Activated T-cell treated with anti-CD3 and anti-CD28 coated beads, Interleukin-2, amount 50 U/mL, for 48 hours (primary cell): ENCODE measurements at regions not wholly inside any gene's neighbourhood (a gene's known extent, or its start where the extent isn't known, plus 50 kb on each side); places are given as distances from the start of the nearest gene placed in this dataset.
"Not testable (repeated sequence)": the region's sequence is repeated elsewhere in the genome, so short reads cannot be mapped to it uniquely, and the experiment has no call there.

Experiments used
- DNase-seq, 2 experiments: peaks; one replicate each; pipeline ENCODE4 v3.0.0-alpha.2; 2020

DNA sequence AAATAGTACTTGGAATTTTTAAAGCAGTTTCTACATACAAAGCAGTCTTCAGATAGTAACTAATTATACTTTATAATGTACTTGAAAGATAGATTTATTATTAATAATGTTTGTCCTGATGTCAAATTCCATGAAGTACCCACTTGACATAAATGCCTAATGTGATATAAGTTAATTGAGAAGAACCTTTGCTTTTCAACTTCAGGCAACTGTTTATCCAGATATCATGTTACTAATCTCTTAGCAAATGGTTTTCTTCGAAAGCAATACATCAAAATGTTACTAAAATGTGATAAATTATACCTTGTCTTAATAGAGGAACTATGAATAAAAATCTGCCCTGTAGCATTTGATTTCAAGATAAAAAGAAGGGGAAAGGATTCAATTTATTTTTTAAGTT is 146.8 kb upstream of the FBXL17 start:
- DNase-seq: no peak

GRCh38 chr5:108524564-108524963 is 142.7 kb upstream of the FBXL17 start:
- DNase-seq: no peak

DNA sequence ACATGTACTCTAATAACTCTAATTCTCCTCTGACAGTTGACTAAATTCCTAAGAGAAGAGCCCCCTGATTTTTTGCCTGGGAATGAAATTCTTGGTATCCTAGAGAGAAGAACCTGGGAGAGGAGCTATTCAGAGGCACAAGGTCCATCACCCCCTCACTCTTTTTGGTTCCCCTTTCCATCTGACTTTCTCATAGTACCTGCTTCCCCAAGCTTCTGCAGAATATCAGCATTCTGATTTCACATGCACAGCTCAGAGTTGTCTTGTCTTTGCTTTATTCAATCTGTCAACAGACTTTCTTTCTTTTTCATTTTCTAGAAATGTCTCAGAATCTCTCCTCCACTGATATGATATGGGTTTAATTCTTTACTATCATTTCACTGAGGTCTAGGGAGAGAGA is 141.5 kb upstream of the FBXL17 start:
- DNase-seq: no peak

- no peak for DNase-seq
These were observed 140.1 kb upstream of the FBXL17 start for GRCh38 chr5:108521841-108522506.

- DNase-seq: no peak
These were observed 139.3 kb upstream of the FBXL17 start for GRCh38 chr5:108521011-108521700.

DNA sequence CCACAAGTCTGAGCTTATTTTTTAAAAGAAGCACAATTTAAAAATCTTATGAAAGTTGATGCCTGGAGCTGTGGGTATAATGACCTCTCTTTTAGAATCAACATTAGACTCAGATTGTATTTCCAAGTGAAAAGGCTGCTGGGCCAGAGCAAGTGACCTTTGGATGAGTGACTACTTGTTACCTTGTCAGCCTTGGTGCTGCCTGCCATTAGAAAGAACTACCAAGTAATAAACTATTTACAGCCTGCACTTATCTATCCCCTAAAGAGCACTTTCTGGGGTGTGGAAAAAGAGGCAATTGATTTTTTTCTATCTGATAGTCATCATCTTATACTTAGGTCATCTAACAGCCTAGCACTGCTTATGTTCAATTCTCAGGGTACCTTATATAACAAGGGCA is 134.9 kb upstream of the FBXL17 start:
- DNase-seq: no peak

DNA sequence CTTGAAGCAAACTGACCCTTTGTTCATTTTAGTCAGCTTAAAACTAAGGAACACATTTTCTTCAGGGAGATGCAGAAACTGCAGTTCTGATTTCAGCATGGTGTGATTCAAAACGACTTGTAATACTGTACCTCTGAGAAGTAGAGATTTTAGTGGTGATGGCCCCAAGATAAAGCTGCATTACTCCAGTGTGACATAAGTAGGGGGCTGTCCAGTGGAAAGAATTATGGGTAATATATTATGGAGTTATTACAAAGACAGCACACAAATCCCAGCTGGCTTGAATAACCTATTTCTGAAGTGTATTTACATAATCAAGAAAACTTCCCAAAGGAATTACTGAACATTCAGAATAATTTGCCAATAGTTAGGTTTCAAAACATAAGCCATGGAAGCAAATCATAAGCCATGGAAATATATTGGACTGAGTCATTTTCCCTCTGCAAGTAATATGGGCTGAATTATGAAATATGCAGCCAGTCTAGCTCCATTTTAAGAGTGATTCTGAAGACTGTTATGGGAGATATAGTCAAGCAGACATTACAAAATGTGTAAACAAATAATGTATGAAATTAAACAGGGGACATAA is 133.7 kb upstream of the FBXL17 start:
- no peak for DNase-seq

- no peak for DNase-seq
These were observed 127.1 kb upstream of the FBXL17 start for GRCh38 chr5:108508979-108509378.

DNA sequence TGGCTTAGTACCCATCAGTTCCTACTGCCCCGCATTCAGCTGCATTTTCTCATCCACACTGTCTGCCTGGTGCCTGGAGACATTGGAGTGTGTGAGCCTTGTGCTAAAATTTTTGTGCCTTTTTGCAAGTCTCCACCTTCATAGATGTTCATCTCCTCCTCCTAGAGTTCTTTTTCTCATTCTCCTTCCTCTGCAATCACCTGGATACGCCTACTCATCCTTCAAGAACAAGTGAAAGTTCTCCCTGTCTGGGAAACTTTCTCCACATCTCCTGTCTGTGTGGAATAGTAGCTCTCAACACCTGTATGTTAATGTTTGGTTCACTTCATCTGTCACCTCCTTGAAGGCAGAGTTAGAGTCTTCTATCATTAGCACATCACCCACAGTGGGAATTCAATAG is 125.7 kb upstream of the FBXL17 start:
- no peak for DNase-seq

- DNase-seq: no peak
These were observed 123.7 kb upstream of the FBXL17 start for GRCh38 chr5:108505608-108506007.

GRCh38 chr5:108504974-108505373 is 123.1 kb upstream of the FBXL17 start:
- DNase-seq: no peak

DNA sequence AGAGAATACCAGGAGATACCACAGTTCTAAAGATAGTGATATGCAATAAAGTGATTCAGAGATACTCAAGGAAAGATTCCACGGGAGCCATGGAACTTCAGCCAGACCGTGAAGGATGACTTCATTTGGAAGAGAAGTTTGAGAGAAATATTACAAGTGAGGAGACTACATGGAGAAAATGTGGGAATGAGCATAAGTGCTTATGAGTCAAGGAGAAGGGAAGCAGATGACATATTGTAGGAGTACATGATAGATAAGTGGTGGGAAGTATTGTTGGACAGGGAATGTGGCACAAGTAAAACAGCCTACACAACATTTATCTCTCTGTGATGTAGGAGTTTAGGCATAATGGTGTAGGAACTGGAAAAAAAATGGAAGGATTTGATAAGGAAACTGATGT is 122.1 kb upstream of the FBXL17 start:
- DNase-seq: no peak

DNA sequence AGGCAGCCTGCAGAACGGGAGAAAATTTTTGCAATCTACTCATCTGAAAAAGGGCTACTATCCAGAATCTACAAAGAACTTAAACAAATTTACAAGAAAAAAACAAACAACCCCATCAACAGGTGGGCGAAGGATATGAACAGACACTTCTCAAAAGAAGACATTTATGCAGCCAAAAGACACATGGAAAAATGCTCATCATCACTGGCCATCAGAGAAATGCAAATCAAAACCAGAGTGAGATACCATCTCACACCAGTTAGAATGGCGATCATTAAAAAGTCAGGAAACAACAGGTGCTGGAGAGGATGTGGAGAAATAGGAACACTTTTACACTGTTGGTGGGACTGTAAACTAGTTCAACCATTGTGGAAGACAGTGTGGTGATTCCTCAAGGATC is 113.7 kb upstream of the FBXL17 start:
- DNase-seq: not testable (repeated sequence)

GRCh38 chr5:108487951-108488350 is 106.1 kb upstream of the FBXL17 start:
- DNase-seq: no peak

GRCh38 chr5:108484035-108484434 is 102.1 kb upstream of the FBXL17 start:
- DNase-seq: no peak

DNA sequence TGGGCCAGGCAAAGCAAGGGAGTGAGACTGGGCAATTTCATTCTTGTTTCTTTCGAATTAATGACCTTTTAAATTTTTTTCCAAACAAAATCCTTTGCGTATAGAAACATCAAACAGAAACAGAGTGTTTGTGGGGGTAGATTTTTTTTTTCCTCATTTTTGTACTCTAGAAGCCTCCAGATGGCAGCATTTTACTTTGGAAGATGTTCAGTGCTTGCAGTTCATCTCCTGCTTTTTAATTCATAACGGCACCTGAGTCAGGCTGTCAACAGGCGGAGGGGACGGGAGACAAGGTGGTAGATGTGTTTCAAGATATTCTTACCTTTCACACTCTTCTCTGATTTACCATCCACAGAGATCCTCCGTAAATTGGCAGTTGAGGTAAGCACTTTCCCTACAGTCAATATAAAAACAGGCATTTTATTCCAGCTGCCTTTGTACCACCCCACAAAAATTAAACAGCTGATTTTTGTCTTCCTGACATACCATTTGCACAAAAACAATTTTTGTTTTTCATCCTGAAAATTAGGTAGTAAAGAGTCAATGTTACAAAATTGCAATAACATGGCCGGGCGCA is 99.5 kb upstream of the FBXL17 start:
- DNase-seq: no peak

DNA sequence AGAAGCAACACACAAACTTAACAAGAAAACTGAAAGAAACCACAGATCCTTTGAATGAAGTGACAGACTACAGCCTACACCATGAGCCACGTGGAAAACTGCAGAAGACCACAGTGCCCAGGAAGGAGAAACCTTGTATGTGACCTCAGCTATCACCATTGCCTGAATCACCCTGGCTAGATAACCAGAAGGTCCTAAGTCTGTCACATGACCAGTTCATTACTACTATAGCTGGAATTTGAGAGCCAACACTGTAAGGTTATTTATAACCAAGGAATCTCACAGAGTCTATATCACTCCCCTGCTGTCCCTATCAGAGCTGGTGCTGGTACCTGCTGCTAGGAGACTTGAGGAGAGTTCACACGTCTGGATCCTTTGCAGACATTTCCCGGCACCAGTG is 90.3 kb upstream of the FBXL17 start:
- DNase-seq: no peak

DNA sequence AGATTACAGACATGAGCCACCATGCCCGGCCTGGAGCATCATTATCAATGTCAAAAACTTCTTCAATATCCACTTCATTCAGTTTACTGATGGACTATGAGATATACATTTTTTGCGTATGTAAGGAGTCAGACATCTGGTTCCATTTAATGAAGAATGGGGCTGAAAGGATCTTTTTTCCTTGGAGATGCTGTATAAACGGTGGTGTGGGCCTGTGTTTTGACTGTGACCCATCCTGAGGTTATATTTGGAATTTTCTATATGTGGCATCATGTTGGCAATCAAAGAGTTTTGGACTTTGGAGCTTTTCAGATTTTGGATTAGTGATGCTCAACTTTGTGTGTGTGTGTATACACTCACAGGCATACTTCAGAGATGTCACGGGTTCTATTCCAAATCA is 85.7 kb upstream of the FBXL17 start:
- DNase-seq: no peak

DNA sequence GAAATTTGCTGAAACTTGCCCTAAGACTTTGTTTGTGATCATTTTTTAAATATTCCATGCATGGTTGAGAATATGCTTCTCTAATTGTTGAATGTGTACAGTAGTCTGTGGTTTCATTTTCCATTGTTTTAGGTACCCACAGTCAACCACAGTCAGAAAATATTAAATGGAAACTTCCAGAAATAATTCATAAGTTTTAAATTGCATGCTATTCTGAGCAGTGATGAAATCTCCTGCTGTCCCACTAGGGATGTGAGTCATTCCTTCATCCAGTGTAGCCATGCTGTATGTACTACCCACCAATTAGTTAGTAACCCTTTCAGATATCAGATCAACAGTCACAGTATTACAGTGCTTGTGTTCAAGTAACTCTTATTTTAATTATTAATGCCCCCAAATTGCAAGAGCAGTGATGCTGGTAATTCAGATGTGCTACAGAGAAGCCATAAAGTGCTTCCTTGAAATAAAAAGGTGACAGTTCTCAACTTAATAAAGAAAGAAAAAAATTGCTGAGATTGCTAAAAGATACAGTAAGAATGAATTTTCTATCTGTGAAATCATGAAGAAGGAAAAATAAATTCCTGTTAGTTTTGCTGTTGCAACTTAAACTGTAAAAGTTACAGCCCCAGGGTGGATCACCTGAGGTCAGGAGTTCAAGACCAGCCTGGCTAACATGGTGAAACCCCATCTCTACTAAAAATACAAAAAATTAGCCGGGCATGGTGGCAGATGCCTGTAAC is 79.9 kb upstream of the FBXL17 start:
- no peak for DNase-seq

GRCh38 chr5:108459769-108460168 is 77.9 kb upstream of the FBXL17 start:
- no peak for DNase-seq

- no peak for DNase-seq
These were observed 69.4 kb upstream of the FBXL17 start for GRCh38 chr5:108451269-108451668.

- not testable (repeated sequence) for DNase-seq
These were observed 62.2 kb upstream of the FBXL17 start for GRCh38 chr5:108444130-108444529.

DNA sequence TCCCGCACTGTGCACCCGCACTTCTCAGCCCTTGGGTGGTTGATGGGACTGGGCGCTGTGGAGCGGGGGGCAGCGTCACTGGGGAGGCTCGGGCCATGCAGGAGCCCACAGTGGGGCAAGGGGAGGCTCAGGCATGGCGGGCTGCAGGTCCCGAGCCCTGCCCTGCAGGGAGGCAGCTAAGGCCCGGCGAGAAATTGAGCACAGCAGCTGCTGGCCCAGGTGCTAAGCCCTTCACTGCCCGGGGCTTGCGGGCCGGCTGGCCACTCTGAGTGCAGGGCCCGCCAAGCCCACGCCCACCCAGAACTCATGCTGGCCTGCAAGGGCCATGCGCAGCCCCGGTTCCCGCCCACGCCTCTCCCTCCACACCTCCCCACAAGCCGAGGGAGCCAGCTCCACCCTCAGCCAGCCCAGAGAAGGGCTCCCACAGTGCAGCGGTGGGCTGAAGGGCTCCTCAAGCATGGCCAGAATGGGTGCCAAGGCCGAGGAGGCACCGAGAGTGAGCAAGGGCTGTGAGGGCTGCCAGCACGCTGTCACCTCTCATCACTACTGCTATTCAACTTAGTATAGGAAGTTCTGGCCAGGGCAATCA is 60.3 kb upstream of the FBXL17 start:
- DNase-seq: not testable (repeated sequence)
